ENCODE measurements at regions not wholly inside any gene's neighbourhood (a gene's known extent, or its start where the extent isn't known, plus 50 kb on each side); places are given as distances from the start of the nearest gene placed in this dataset.

GRCh38 chr7:46603296-46603752, 682.3 kb upstream of the IGFBP3 start (continued):
- TF ChIP-seq CHD1 (IDR thresholded peaks at IDR 0.05; ENCODE audit: low read depth, low read length) = no peak
- TF ChIP-seq KDM1A (IDR thresholded peaks at IDR 0.05; ENCODE audit: borderline replicate concordance, low read length) = no peak

All from H1 (cell line).